T-cell (primary cell): ENCODE measurements at regions not wholly inside any gene's neighbourhood (a gene's known extent, or its start where the extent isn't known, plus 50 kb on each side); places are given as distances from the start of the nearest gene placed in this dataset.

Source experiments
- ATAC-seq, 4 experiments: fragments of 200-7000 bp in 3 of 4; fragments of 150-1000 bp in 1 of 4; cut with Tn5 transposase; replicated peaks in 1 of 4; 1 replicate in 3 of 4; 2 replicates in 1 of 4; pipeline ENCODE4 v1.10.0; 2021; ENCODE audit warnings: moderate library complexity in 3 of 4, mild to moderate bottlenecking in 2 of 4, moderate number of reproducible peaks in 1 of 4
- CTCF ChIA-PET, 2 donors: fragments of 300-600 bp; sonication (Branson Sonifier 250); formaldehyde crosslinking; loops; one replicate each; lab custom pipeline; 2022; ENCODE audit warnings: antibody characterized with exemption in 2 of 2; lab: Charles Lee
- POLR2A ChIA-PET, 2 donors: fragments of 300-600 bp; sonication (Branson Sonifier 250); formaldehyde crosslinking; loops; one replicate each; lab custom pipeline; 2022; ENCODE audit warnings: antibody characterized with exemption in 2 of 2; lab: Charles Lee
- DNase-seq, 35 experiments: peaks; one replicate each; pipeline versions ENCODE4 v3.0.0 to v3.0.0-alpha.2; 2013 to 2023
- H3K27ac ChIP-seq: one replicate; pipeline ENCODE4 v1.5.1; 2013; ENCODE audit warnings: low read length
- H3K27me3 ChIP-seq, 2 experiments: replicated peaks in 1 of 2; 1 replicate in 1 of 2; 2 replicates in 1 of 2; pipeline versions ENCODE4 v1.6.1 to v1.7.0; 2013; ENCODE audit warnings: low read length in 1 of 2, mixed read lengths in 1 of 2; ENCODE audit not compliant: control insufficient read depth in 2 of 2, insufficient read depth in 2 of 2; ENCODE audit errors: extremely low read depth in 1 of 2
- H3K36me3 ChIP-seq, 2 donors: 1 replicate in 1 of 2; 2 replicates in 1 of 2; pipeline versions ENCODE4 v1.6.1 to v1.7.0; 2013; ENCODE audit warnings: low read length in 1 of 2; ENCODE audit not compliant: control insufficient read depth in 2 of 2, insufficient read depth in 1 of 2; ENCODE audit errors: extremely low read depth in 1 of 2
- H3K4me1 ChIP-seq, 2 experiments: 1 replicate in 1 of 2; 2 replicates in 1 of 2; pipeline versions ENCODE4 v1.6.1 to v1.7.0; 2013; ENCODE audit warnings: low read length in 2 of 2, mixed read lengths in 1 of 2; ENCODE audit not compliant: insufficient read depth in 2 of 2, control insufficient read depth in 1 of 2; ENCODE audit errors: extremely low read depth in 1 of 2
- H3K4me3 ChIP-seq, 2 donors: 1 replicate in 1 of 2; 2 replicates in 1 of 2; pipeline versions ENCODE4 v1.5.1 to v1.7.0; 2013; ENCODE audit warnings: mild to moderate bottlenecking in 2 of 2, low read length in 1 of 2, moderate library complexity in 1 of 2; ENCODE audit not compliant: control insufficient read depth in 1 of 2; ENCODE audit errors: extremely low read depth in 1 of 2
- H3K9me3 ChIP-seq: 2 replicates; pipeline ENCODE4 v1.7.0; 2013
- H3K27ac Mint-ChIP-seq, 2 donors: one replicate each; pipeline ENCODE4 v1.8.0; 2020 to 2021; ENCODE audit warnings: mild to moderate bottlenecking in 2 of 2, mixed read lengths in 2 of 2
- H3K27me3 Mint-ChIP-seq, 2 donors: one replicate each; pipeline ENCODE4 v1.8.0; 2021 to 2022; ENCODE audit warnings: mixed read lengths in 2 of 2
- H3K36me3 Mint-ChIP-seq: one replicate; pipeline ENCODE4 v1.8.0; 2021; ENCODE audit warnings: mixed read lengths
- H3K4me1 Mint-ChIP-seq, 3 donors: one replicate each; pipeline ENCODE4 v1.8.0; 2020 to 2022; ENCODE audit warnings: mixed read lengths in 3 of 3, mild to moderate bottlenecking in 1 of 3
- H3K4me3 Mint-ChIP-seq, 3 donors: one replicate each; pipeline ENCODE4 v1.8.0; 2020 to 2022; ENCODE audit warnings: mild to moderate bottlenecking in 3 of 3, mixed read lengths in 3 of 3, moderate library complexity in 3 of 3
- H3K9me3 Mint-ChIP-seq, 3 donors: one replicate each; pipeline ENCODE4 v1.8.0; 2020 to 2022; ENCODE audit warnings: mixed read lengths in 3 of 3
- WGBS: methylation state at CpG from one replicate; pipeline ENCODE4 v1.1.5; 2013; ENCODE audit warnings: missing lambda C conversion rate; ENCODE audit not compliant: insufficient coverage; 5-methylcytosine and 5-hydroxymethylcytosine counted together

- Mint-ChIP-seq H3K36me3 (no peaks in the 10 kb centered on the region), H3K27ac (no peak overlapping the region), H3K4me1 (no peaks in the 10 kb centered on the region), H3K4me3 (no peak overlapping the region), H3K9me3 (peaks cover 3 to 16% (median 5%) of the 10 kb centered on the region in 3 donors), H3K27me3 (no peaks in the 10 kb centered on the region)
- ChIA-PET CTCF (no interaction called here), POLR2A (no interaction called here)
- Histone ChIP-seq H3K9me3 (no peaks in the 10 kb centered on the region), H3K4me1 (no peaks in the 10 kb centered on the region), H3K27me3 (no peaks in the 10 kb centered on the region), H3K36me3 (no peaks in the 10 kb centered on the region), H3K27ac (no peak overlapping the region), H3K4me3 (no peak overlapping the region)
- no peak for ATAC-seq
- no CpG with 5 or more reads among the region's 6 CpGs for WGBS
- DNase-seq, result no peak
These were observed 322.0 kb downstream of the RND3 start for GRCh38 chr2:150165442-150165841.

- H3K9me3 ChIP-seq, result no peaks in the 10 kb centered on the region
- Mint-ChIP-seq H3K36me3 (no peaks in the 10 kb centered on the region), H3K27me3 (no peaks in the 10 kb centered on the region), H3K4me3 (no peak overlapping the region), H3K4me1 (no peaks in the 10 kb centered on the region), H3K27ac (no peak overlapping the region), H3K9me3 (no peaks in the 10 kb centered on the region)
- no peaks in the 10 kb centered on the region for H3K4me1 ChIP-seq
- no peak for DNase-seq
- whole genome bisulfite sequencing, result 62% methylated on average over 3 of the region's 6 CpGs
- no peak for ATAC-seq
- H3K27me3 ChIP-seq, result no peaks in the 10 kb centered on the region
- no peaks in the 10 kb centered on the region for H3K36me3 ChIP-seq
- CTCF ChIA-PET, result interaction anchor here in 1 of 2 donors (0.5 kb wide), 1 partner anchor 1064 kb away, joined by 3 read pairs; no protein-coding TSS in a partner anchor
- POLR2A ChIA-PET, result no interaction called here
- H3K4me3 ChIP-seq, result no peak overlapping the region
- H3K27ac ChIP-seq, result no peak overlapping the region
These were observed 325.1 kb downstream of the RND3 start for GRCh38 chr2:150162241-150162942.

DNA sequence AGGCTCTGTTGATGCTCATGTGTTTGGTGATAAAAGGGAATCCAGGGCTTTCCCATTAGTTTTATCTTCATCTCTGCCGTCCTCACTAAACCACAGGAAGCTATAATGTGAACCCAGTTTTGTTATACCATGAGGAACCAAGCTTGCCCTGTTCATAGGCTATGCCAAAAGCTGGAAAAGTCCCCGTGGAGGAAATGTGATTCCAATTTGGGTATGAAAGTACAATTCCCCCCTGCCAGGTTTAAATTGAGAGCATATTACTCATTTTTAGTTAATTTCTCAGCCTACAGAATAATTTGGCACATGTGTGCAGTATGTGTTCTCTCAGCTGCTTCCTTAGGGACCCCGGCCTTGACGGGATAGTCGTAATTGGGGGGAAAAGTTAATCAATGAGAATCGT lies 327.4 kb downstream of the RND3 start:
- no peaks in the 10 kb centered on the region for H3K27me3 Mint-ChIP-seq
- H3K9me3 Mint-ChIP-seq, result no peaks in the 10 kb centered on the region
- Histone ChIP-seq H3K27me3 (no peaks in the 10 kb centered on the region), H3K27ac (no peak overlapping the region), H3K4me3 (no peak overlapping the region), H3K4me1 (no peaks in the 10 kb centered on the region), H3K36me3 (no peaks in the 10 kb centered on the region), H3K9me3 (no peaks in the 10 kb centered on the region)
- WGBS, result no CpG with 5 or more reads among the region's 6 CpGs
- POLR2A ChIA-PET, result no interaction called here
- H3K4me1 Mint-ChIP-seq, result no peaks in the 10 kb centered on the region
- ATAC-seq, result no peak
- H3K27ac Mint-ChIP-seq, result no peak overlapping the region
- H3K36me3 Mint-ChIP-seq, result no peaks in the 10 kb centered on the region
- CTCF ChIA-PET, result no interaction called here
- H3K4me3 Mint-ChIP-seq, result no peak overlapping the region
- no peak for DNase-seq

GRCh38 chr2:150159300-150159699 lies 328.2 kb downstream of the RND3 start:
- Histone ChIP-seq H3K9me3 (no peaks in the 10 kb centered on the region), H3K27me3 (no peaks in the 10 kb centered on the region), H3K4me3 (no peak overlapping the region), H3K36me3 (no peaks in the 10 kb centered on the region), H3K27ac (no peak overlapping the region), H3K4me1 (no peaks in the 10 kb centered on the region)
- H3K36me3 Mint-ChIP-seq, result no peaks in the 10 kb centered on the region
- no peak overlapping the region for H3K27ac Mint-ChIP-seq
- H3K27me3 Mint-ChIP-seq, result no peaks in the 10 kb centered on the region
- POLR2A ChIA-PET, result no interaction called here
- H3K9me3 Mint-ChIP-seq, result no peaks in the 10 kb centered on the region
- H3K4me3 Mint-ChIP-seq, result no peak overlapping the region
- WGBS, result no CpG with 5 or more reads among the region's 4 CpGs
- CTCF ChIA-PET, result no interaction called here
- no peaks in the 10 kb centered on the region for H3K4me1 Mint-ChIP-seq
- no peak for ATAC-seq
- DNase-seq, result no peak

DNA sequence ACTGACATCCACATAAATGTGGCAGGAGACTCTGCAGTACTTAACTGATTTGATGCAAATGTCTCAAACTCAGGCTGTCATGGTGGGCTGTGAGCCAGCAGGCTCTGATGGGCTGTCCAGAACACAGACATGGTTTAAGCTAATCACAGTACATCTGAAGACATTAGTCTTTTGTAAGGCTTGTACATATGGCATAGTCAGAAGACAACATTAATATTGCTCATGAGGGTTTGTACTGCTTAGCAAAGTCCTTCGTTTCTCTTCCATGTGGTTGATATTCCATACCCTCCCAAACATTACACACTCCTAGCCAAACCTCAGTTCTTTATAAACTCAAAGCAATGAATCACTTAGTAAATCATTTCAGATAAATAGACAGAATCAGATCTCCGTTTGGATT lies 330.6 kb downstream of the RND3 start:
- Histone ChIP-seq H3K27ac (no peak overlapping the region), H3K9me3 (no peaks in the 10 kb centered on the region), H3K4me3 (no peak overlapping the region), H3K27me3 (no peaks in the 10 kb centered on the region), H3K36me3 (no peaks in the 10 kb centered on the region), H3K4me1 (no peaks in the 10 kb centered on the region)
- H3K4me3 Mint-ChIP-seq, result no peak overlapping the region
- no peaks in the 10 kb centered on the region for H3K4me1 Mint-ChIP-seq
- CTCF ChIA-PET, result no interaction called here
- POLR2A ChIA-PET, result no interaction called here
- H3K27me3 Mint-ChIP-seq, result no peaks in the 10 kb centered on the region
- peaks cover 0 to 4% (median 0%) of the 10 kb centered on the region in 3 donors for H3K9me3 Mint-ChIP-seq
- H3K27ac Mint-ChIP-seq, result no peak overlapping the region
- 39% methylated on average over 2 of the region's 2 CpGs for WGBS
- H3K36me3 Mint-ChIP-seq, result no peaks in the 10 kb centered on the region
- DNase-seq (no peak), ATAC-seq (no peak)

DNA sequence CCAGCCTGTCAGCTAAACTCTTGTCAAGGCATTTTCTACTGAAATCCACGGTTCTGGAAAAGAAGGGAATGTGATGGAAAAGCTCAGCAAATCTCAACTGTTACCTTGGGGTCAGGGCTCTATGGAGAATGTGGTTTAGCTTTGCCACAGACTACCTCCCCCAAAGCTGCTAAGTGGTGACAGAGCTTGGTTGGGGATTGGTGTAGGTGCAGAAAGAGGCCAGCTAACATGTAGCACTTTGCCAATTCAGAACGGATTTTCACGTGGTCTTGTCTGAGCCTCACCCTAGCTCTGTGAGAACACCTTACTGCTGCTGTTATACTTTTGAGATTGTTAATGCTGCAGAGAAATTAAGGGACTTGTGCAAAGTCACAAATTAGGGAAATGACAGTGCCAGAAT lies 331.1 kb downstream of the RND3 start:
- H3K4me1 Mint-ChIP-seq, result no peaks in the 10 kb centered on the region
- DNase-seq (no peak), ATAC-seq (no peak)
- Histone ChIP-seq H3K4me1 (no peaks in the 10 kb centered on the region), H3K27me3 (no peaks in the 10 kb centered on the region), H3K27ac (no peak overlapping the region), H3K9me3 (no peaks in the 10 kb centered on the region), H3K36me3 (no peaks in the 10 kb centered on the region), H3K4me3 (no peak overlapping the region)
- no peaks in the 10 kb centered on the region for H3K27me3 Mint-ChIP-seq
- no peak overlapping the region for H3K27ac Mint-ChIP-seq
- ChIA-PET POLR2A (no interaction called here), CTCF (no interaction called here)
- H3K9me3 Mint-ChIP-seq, result peaks cover 0 to 4% (median 0%) of the 10 kb centered on the region in 3 donors
- no peak overlapping the region for H3K4me3 Mint-ChIP-seq
- no CpG with 5 or more reads among the region's 3 CpGs for WGBS
- no peaks in the 10 kb centered on the region for H3K36me3 Mint-ChIP-seq
